MM.1S (cell line): ENCODE measurements at regions not wholly inside any gene's neighbourhood (a gene's known extent, or its start where the extent isn't known, plus 50 kb on each side); places are given as distances from the start of the nearest gene placed in this dataset.

ENCODE experiments used
- EZH2 ChIP-seq: fragments of 300-600 bp; sonication (generic); optimal IDR thresholded peaks from 2 replicates; pipeline ENCODE3; 2017; ENCODE audit warnings: low read depth, mild to moderate bottlenecking, antibody characterized with exemption, low read length, mixed read lengths
- EZH2phosphoT487 ChIP-seq: fragments of 300-600 bp; sonication (generic); IDR thresholded peaks from 2 replicates; pipeline ENCODE4 v1.6.1; 2018; ENCODE audit warnings: antibody characterized with exemption, low read length
- TF ChIP-seq, protein P1 (sequence below): fragments of 300-600 bp; sonication (generic); IDR thresholded peaks from 2 replicates; pipeline ENCODE4 v1.5.1; 2016; ENCODE audit warnings: antibody characterized with exemption, low read length, mixed read lengths

- TF ChIP-seq, protein P1, sequence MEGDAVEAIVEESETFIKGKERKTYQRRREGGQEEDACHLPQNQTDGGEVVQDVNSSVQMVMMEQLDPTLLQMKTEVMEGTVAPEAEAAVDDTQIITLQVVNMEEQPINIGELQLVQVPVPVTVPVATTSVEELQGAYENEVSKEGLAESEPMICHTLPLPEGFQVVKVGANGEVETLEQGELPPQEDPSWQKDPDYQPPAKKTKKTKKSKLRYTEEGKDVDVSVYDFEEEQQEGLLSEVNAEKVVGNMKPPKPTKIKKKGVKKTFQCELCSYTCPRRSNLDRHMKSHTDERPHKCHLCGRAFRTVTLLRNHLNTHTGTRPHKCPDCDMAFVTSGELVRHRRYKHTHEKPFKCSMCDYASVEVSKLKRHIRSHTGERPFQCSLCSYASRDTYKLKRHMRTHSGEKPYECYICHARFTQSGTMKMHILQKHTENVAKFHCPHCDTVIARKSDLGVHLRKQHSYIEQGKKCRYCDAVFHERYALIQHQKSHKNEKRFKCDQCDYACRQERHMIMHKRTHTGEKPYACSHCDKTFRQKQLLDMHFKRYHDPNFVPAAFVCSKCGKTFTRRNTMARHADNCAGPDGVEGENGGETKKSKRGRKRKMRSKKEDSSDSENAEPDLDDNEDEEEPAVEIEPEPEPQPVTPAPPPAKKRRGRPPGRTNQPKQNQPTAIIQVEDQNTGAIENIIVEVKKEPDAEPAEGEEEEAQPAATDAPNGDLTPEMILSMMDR, result no peak
- TF ChIP-seq EZH2phosphoT487 (no peak), EZH2 (no peak)
Measured at GRCh38 chr10:3259499-3259898, 86.9 kb upstream of the PITRM1 start.
